B cell (primary cell): ENCODE measurements at regions not wholly inside any gene's neighbourhood (a gene's known extent, or its start where the extent isn't known, plus 50 kb on each side); places are given as distances from the start of the nearest gene placed in this dataset.

Source experiments
- ATAC-seq: fragments of 200-7000 bp; cut with Tn5 transposase; one replicate; pipeline ENCODE4 v1.10.0; 2021; ENCODE audit warnings: low read depth, mild to moderate bottlenecking, moderate number of reproducible peaks, moderate library complexity
- CTCF ChIA-PET: fragments of 350-600 bp; sonication (Branson Sonifier 250); formaldehyde crosslinking; loops from one replicate; lab custom pipeline; 2021; ENCODE audit warnings: antibody characterized with exemption, inconsistent platforms; lab: Charles Lee
- POLR2A ChIA-PET: fragments of 350-600 bp; sonication (Branson Sonifier 250); formaldehyde crosslinking; loops from one replicate; lab custom pipeline; 2021; ENCODE audit warnings: antibody characterized with exemption; lab: Charles Lee
- DNase-seq: peaks from one replicate; pipeline ENCODE4 v3.0.0; 2013
- H2AFZ ChIP-seq: 2 replicates; pipeline ENCODE4 v1.6.1; 2012; ENCODE audit warnings: mild to moderate bottlenecking, low read depth, low read length; ENCODE audit not compliant: insufficient read depth, poor library complexity, severe bottlenecking
- H3K27ac ChIP-seq, 2 donors: 1 replicate in 1 of 2; 2 replicates in 1 of 2; pipeline ENCODE4 v1.5.1; 2012 to 2013; ENCODE audit warnings: low read length in 2 of 2, mild to moderate bottlenecking in 2 of 2, moderate library complexity in 1 of 2
- H3K27me3 ChIP-seq, 4 experiments: fragments of 200-600 bp in 1 of 4; sonication (generic) in 1 of 4; replicated peaks in 1 of 4; 1 replicate in 2 of 4; 2 replicates in 2 of 4; pipeline versions ENCODE4 v1.6.1 to v1.7.0; 2013 to 2016; ENCODE audit warnings: low read length in 3 of 4, mild to moderate bottlenecking in 2 of 4, mixed read lengths in 1 of 4, moderate library complexity in 1 of 4; ENCODE audit not compliant: insufficient read depth in 4 of 4, control insufficient read depth in 3 of 4; ENCODE audit errors: control extremely low read depth in 1 of 4
- H3K36me3 ChIP-seq, 2 experiments: replicated peaks in 1 of 2; 1 replicate in 1 of 2; 2 replicates in 1 of 2; pipeline versions ENCODE4 v1.6.1 to v1.7.1; 2013; ENCODE audit warnings: low read length in 1 of 2; ENCODE audit not compliant: insufficient read depth in 2 of 2, control insufficient read depth in 1 of 2; ENCODE audit errors: control extremely low read depth in 1 of 2, extremely low read depth in 1 of 2
- H3K4me1 ChIP-seq, 2 donors: fragments of 200-600 bp in 1 of 2; sonication (generic) in 1 of 2; 1 replicate in 1 of 2; 2 replicates in 1 of 2; pipeline versions ENCODE4 v1.5.1 to v1.6.1; 2013 to 2017; ENCODE audit warnings: low read length in 2 of 2; ENCODE audit not compliant: control insufficient read depth in 2 of 2, insufficient read depth in 2 of 2
- H3K4me2 ChIP-seq: replicated peaks from 2 replicates; pipeline ENCODE3; 2012; ENCODE audit warnings: mild to moderate bottlenecking, low read depth, low read length; ENCODE audit not compliant: poor library complexity, severe bottlenecking
- H3K4me3 ChIP-seq, 5 experiments: fragments of 200-600 bp in 1 of 5; sonication (generic) in 1 of 5; 1 replicate in 3 of 5; 2 replicates in 2 of 5; pipeline versions ENCODE4 v1.5.1 to v1.7.0; 2011 to 2016; ENCODE audit warnings: low read length in 4 of 5, mild to moderate bottlenecking in 4 of 5, low read depth in 2 of 5, control low read depth in 1 of 5, moderate library complexity in 1 of 5; ENCODE audit not compliant: insufficient read depth in 1 of 5; ENCODE audit errors: control extremely low read depth in 1 of 5, extremely low read depth in 1 of 5
- H3K79me2 ChIP-seq: fragments of 200-600 bp; sonication (generic); one replicate; pipeline ENCODE4 v1.6.0; 2016; ENCODE audit warnings: low read length; ENCODE audit not compliant: control insufficient read depth, insufficient read depth
- H3K9ac ChIP-seq: fragments of 200-600 bp; sonication (generic); 2 replicates; pipeline ENCODE4 v1.6.1; 2017; ENCODE audit warnings: mild to moderate bottlenecking, low read length, moderate library complexity
- H3K9me3 ChIP-seq, 3 donors: one replicate each; pipeline versions ENCODE4 v1.6.1 to v1.7.1; 2013; ENCODE audit warnings: low read length in 2 of 3; ENCODE audit not compliant: control insufficient read depth in 2 of 3, insufficient read depth in 1 of 3; ENCODE audit errors: control extremely low read depth in 1 of 3
- H4K20me1 ChIP-seq: 2 replicates; pipeline ENCODE4 v1.6.0; 2012; ENCODE audit warnings: mild to moderate bottlenecking, low read length; ENCODE audit not compliant: insufficient read depth, control insufficient read depth, poor library complexity, severe bottlenecking
- H3K27ac Mint-ChIP-seq: one replicate; pipeline ENCODE4 v1.8.0; 2021; ENCODE audit warnings: mixed read lengths
- H3K27me3 Mint-ChIP-seq: one replicate; pipeline ENCODE4 v1.8.0; 2021; ENCODE audit warnings: mixed read lengths
- H3K4me1 Mint-ChIP-seq: one replicate; pipeline ENCODE4 v1.8.0; 2021; ENCODE audit warnings: mixed read lengths
- H3K4me3 Mint-ChIP-seq: one replicate; pipeline ENCODE4 v1.8.0; 2021; ENCODE audit warnings: mixed read lengths
- H3K9me3 Mint-ChIP-seq: one replicate; pipeline ENCODE4 v1.8.0; 2022; ENCODE audit warnings: mixed read lengths; ENCODE audit not compliant: insufficient read depth
- CTCF ChIP-seq: fragments of 200-600 bp; IDR thresholded peaks from one replicate; pipeline ENCODE4 v1.8.0; 2022; ENCODE audit warnings: antibody characterized with exemption, mild to moderate bottlenecking
- EZH2 ChIP-seq: IDR thresholded peaks from 2 replicates; pipeline ENCODE4 v1.6.1; 2012; ENCODE audit warnings: borderline replicate concordance, low read depth, mild to moderate bottlenecking, moderate library complexity, low read length; ENCODE audit not compliant: insufficient read depth, poor library complexity, severe bottlenecking
- WGBS: methylation state at CpG from one replicate; pipeline ENCODE4 v1.1.5; 2013; ENCODE audit warnings: missing lambda C conversion rate; ENCODE audit not compliant: insufficient coverage; 5-methylcytosine and 5-hydroxymethylcytosine counted together
- intact Hi-C: fragments of 100-400 bp; cut with micrococcal nuclease; formaldehyde crosslinking; loops from one replicate; pipeline ENCODE4 v1.10.0; 2022

DNA sequence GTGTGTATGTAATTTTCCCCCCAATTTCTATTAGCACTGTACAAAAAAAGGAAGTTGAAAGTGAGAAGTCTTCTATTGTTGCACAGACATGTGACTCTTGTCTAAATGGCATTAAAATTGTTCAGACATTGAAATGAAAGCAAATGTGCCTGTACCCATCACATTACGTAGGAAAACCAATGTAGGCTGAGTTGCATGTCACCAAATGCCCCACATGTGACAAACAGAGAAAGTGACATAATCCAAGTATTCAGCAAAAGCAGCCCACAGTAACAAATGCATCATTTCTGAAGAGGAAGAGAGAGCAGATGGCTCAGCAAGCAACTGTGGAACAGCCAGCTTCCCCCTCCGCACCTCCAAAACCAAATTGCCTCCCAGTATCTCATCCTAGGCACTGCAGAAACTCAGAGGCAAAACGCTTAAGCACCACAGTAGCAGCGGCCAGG, 161.5 kb upstream of the NR4A3 start:
- ChIA-PET POLR2A (no interaction called here), CTCF (no interaction called here)
- ATAC-seq (peak; percentile 93), DNase-seq (peak; percentile 90)
- Mint-ChIP-seq H3K27me3 (no peaks in the 10 kb centered on the region), H3K4me1 (peaks cover 22% of the 10 kb centered on the region), H3K27ac (peak overlapping the region; percentile 92), H3K9me3 (peaks cover 2% of the 10 kb centered on the region), H3K4me3 (peak overlapping the region; percentile 55)
- no peak for TF ChIP-seq CTCF
- TF ChIP-seq EZH2 = no peak
- Histone ChIP-seq H3K4me1 (peaks cover 14 to 16% of the 10 kb centered on the region in 2 donors), H3K9me3 (no peaks in the 10 kb centered on the region), H3K36me3 (no peaks in the 10 kb centered on the region), H3K4me2 (peak overlapping the region; percentile 68), H3K27me3 (no peaks in the 10 kb centered on the region), H3K27ac (peak overlapping the region; percentile 59 to 80), H3K4me3 (peak overlapping the region in 3 of 5 experiments; percentile 12 to 40 (median 22)), H2AFZ (peak overlapping the region; percentile 28), H3K79me2 (no peaks in the 10 kb centered on the region), H4K20me1 (no peaks in the 10 kb centered on the region), H3K9ac (peak overlapping the region; percentile 25)
- intact Hi-C loops = loop anchor here (1.0 to 5.0 kb wide), 4 partner anchors 68 to 476 kb away; no protein-coding TSS in a partner anchor
- WGBS = 22% methylated on average over 4 of the region's 4 CpGs

- intact Hi-C loops = loop anchor here (5.0 kb wide), 1 partner anchor 71 kb away; no protein-coding TSS in a partner anchor
- no peaks in the 10 kb centered on the region for H3K27me3 Mint-ChIP-seq
- Histone ChIP-seq H3K9ac (no peak overlapping the region), H3K27ac (no peak overlapping the region), H3K4me2 (no peak overlapping the region), H3K4me1 (peaks cover 14 to 16% of the 10 kb centered on the region in 2 donors), H3K9me3 (no peaks in the 10 kb centered on the region), H2AFZ (no peak overlapping the region), H4K20me1 (no peaks in the 10 kb centered on the region), H3K79me2 (no peaks in the 10 kb centered on the region), H3K36me3 (no peaks in the 10 kb centered on the region), H3K4me3 (no peak overlapping the region), H3K27me3 (no peaks in the 10 kb centered on the region)
- no peak for ATAC-seq
- peaks cover 2% of the 10 kb centered on the region for H3K9me3 Mint-ChIP-seq
- H3K4me1 Mint-ChIP-seq = peaks cover 26% of the 10 kb centered on the region
- no peak for DNase-seq
- CTCF ChIA-PET = no interaction called here
- no CpG with 5 or more reads among the region's 1 CpG for WGBS
- no peak overlapping the region for H3K4me3 Mint-ChIP-seq
- no peak overlapping the region for H3K27ac Mint-ChIP-seq
- POLR2A ChIA-PET = no interaction called here
- TF ChIP-seq EZH2 (no peak), CTCF (no peak)
Observed at GRCh38 chr9:99663297-99663696, 158.4 kb upstream of the NR4A3 start.
